ENCODE measurements at regions not wholly inside any gene's neighbourhood (a gene's known extent, or its start where the extent isn't known, plus 50 kb on each side); places are given as distances from the start of the nearest gene placed in this dataset.
A peak's percentile ranks its signal among the peaks of the same experiment; 100 is the strongest.
"Not testable (repeated sequence)": the region's sequence is repeated elsewhere in the genome, so short reads cannot be mapped to it uniquely, and the experiment has no call there.

GRCh38 chr7:91752102-91752501 lies 128.4 kb downstream of the MTERF1 start:
- Histone ChIP-seq H3K27me3 (no peaks in the 10 kb centered on the region), H3K4me3 (no peak overlapping the region), H3K36me3 (no peaks in the 10 kb centered on the region), H3K27ac (no peak overlapping the region), H3K9me3 (ENCODE audit: low read depth) (no peaks in the 10 kb centered on the region), H3K4me1 (ENCODE audit: low read depth) (no peaks in the 10 kb centered on the region)
- TF ChIP-seq CTCF (IDR thresholded peaks at IDR 0.05; ENCODE audit: low read depth, low read length): no peak
- no peak for DNase-seq (ENCODE audit: low read depth in 1 of 2, low spot score in 1 of 2)

GRCh38 chr7:91754280-91754679 lies 126.2 kb downstream of the MTERF1 start:
- not testable (repeated sequence) for H3K36me3 ChIP-seq; H3K9me3 ChIP-seq (ENCODE audit: low read depth); H3K4me3 ChIP-seq; H3K27me3 ChIP-seq; H3K27ac ChIP-seq; H3K4me1 ChIP-seq (ENCODE audit: low read depth); DNase-seq (ENCODE audit: low read depth in 1 of 2, low spot score in 1 of 2)

GRCh38 chr7:91755121-91755520 lies 125.4 kb downstream of the MTERF1 start:
- not testable (repeated sequence) for H3K27ac ChIP-seq
- peak in 1 of 2 donors; percentile 63 for DNase-seq (ENCODE audit: low read depth in 1 of 2, low spot score in 1 of 2)

GRCh38 chr7:91759205-91759863 lies 121.2 kb downstream of the MTERF1 start:
- Histone ChIP-seq H3K4me1 (ENCODE audit: low read depth) (peaks cover 8% of the 10 kb centered on the region), H3K9me3 (ENCODE audit: low read depth) (no peaks in the 10 kb centered on the region), H3K27ac (peak overlapping the region; percentile 34), H3K36me3 (no peaks in the 10 kb centered on the region), H3K4me3 (no peak overlapping the region), H3K27me3 (no peaks in the 10 kb centered on the region)
- TF ChIP-seq CTCF (IDR thresholded peaks at IDR 0.05; ENCODE audit: low read depth, low read length): no peak
- DNase-seq (ENCODE audit: low read depth in 1 of 2, low spot score in 1 of 2): peak; percentile 22 to 57

More at GRCh38 chr7:91755121-91755520, 125.4 kb downstream of the MTERF1 start:
- H3K4me3 ChIP-seq; H3K4me1 ChIP-seq (ENCODE audit: low read depth); H3K9me3 ChIP-seq (ENCODE audit: low read depth); H3K27me3 ChIP-seq; H3K36me3 ChIP-seq: not testable (repeated sequence)

GRCh38 chr7:91767820-91768219 lies 112.7 kb downstream of the MTERF1 start:
- H3K27me3 ChIP-seq: no peaks in the 10 kb centered on the region
- no peaks in the 10 kb centered on the region for H3K9me3 ChIP-seq (ENCODE audit: low read depth)
- H3K27ac ChIP-seq: no peak overlapping the region
- no peak for DNase-seq (ENCODE audit: low read depth in 1 of 2, low spot score in 1 of 2)
- peaks cover 9% of the 10 kb centered on the region for H3K4me1 ChIP-seq (ENCODE audit: low read depth)
- H3K36me3 ChIP-seq: no peaks in the 10 kb centered on the region
- no peak overlapping the region for H3K4me3 ChIP-seq
- no peak for TF ChIP-seq CTCF (IDR thresholded peaks at IDR 0.05; ENCODE audit: low read depth, low read length)

GRCh38 chr7:91771394-91771793 lies 109.1 kb downstream of the MTERF1 start:
- H3K4me1 ChIP-seq (ENCODE audit: low read depth): peaks cover 9% of the 10 kb centered on the region
- no peaks in the 10 kb centered on the region for H3K9me3 ChIP-seq (ENCODE audit: low read depth)
- no peak for DNase-seq (ENCODE audit: low read depth in 1 of 2, low spot score in 1 of 2)
- no peak for TF ChIP-seq CTCF (IDR thresholded peaks at IDR 0.05; ENCODE audit: low read depth, low read length)
- H3K36me3 ChIP-seq: no peaks in the 10 kb centered on the region
- no peak overlapping the region for H3K27ac ChIP-seq
- H3K27me3 ChIP-seq: no peaks in the 10 kb centered on the region
- H3K4me3 ChIP-seq: no peak overlapping the region
